ENCODE measurements at regions not wholly inside any gene's neighbourhood (a gene's known extent, or its start where the extent isn't known, plus 50 kb on each side); places are given as distances from the start of the nearest gene placed in this dataset.
A peak's percentile ranks its signal among the peaks of the same experiment; 100 is the strongest.

- no peak for TF ChIP-seq CTCF (conservative IDR thresholded peaks at IDR 0.05)
- no peak overlapping the region for H3K27ac ChIP-seq
Observed at GRCh38 chr5:31098811-31099210, 94.7 kb upstream of the CDH6 start.

GRCh38 chr5:31097851-31098250 lies 95.6 kb upstream of the CDH6 start:
- H3K27ac ChIP-seq: no peak overlapping the region
- no peak for TF ChIP-seq CTCF (conservative IDR thresholded peaks at IDR 0.05)

GRCh38 chr5:31096238-31096865 lies 97.1 kb upstream of the CDH6 start:
- peak overlapping the region; percentile 64 for H3K27ac ChIP-seq
- TF ChIP-seq CTCF (conservative IDR thresholded peaks at IDR 0.05): no peak

- H3K27ac ChIP-seq: peak overlapping the region; percentile 64
- no peak for TF ChIP-seq CTCF (conservative IDR thresholded peaks at IDR 0.05)
Observed at GRCh38 chr5:31095796-31096195, 97.7 kb upstream of the CDH6 start.

GRCh38 chr5:31091501-31091900 lies 102.0 kb upstream of the CDH6 start:
- no peak for TF ChIP-seq CTCF (conservative IDR thresholded peaks at IDR 0.05)

GRCh38 chr5:31090467-31090866 lies 103.0 kb upstream of the CDH6 start:
- TF ChIP-seq CTCF (conservative IDR thresholded peaks at IDR 0.05): no peak

More at GRCh38 chr5:31091501-31091900, 102.0 kb upstream of the CDH6 start:
- no peak overlapping the region for H3K27ac ChIP-seq

GRCh38 chr5:31086839-31087415 lies 106.6 kb upstream of the CDH6 start:
- TF ChIP-seq CTCF (conservative IDR thresholded peaks at IDR 0.05): no peak
- H3K27ac ChIP-seq: no peak overlapping the region

More at GRCh38 chr5:31090467-31090866, 103.0 kb upstream of the CDH6 start:
- H3K27ac ChIP-seq: no peak overlapping the region

Measured in VCaP (cell line).